ENCODE measurements at regions not wholly inside any gene's neighbourhood (a gene's known extent, or its start where the extent isn't known, plus 50 kb on each side); places are given as distances from the start of the nearest gene placed in this dataset.

DNA sequence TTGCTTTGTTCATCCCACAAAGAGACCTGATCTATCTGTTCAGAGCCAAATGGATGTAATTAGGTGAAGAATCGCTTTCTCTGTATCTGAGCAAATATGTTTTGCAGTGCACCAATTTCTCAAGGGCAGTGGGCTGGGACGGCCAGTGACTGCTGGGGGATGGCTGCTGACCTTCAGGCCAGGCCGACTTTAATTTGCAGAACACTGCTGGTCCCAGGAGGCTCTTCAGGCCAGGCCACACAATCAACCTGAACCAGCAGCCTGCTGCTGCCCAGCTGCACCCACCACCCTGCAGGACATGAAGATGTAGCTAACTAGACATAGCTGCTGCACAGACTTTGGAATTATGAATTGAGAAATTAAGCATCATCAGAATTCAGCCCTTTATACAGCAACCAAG is 194.4 kb upstream of the ONECUT1 start:
- in situ Hi-C loops (cut with HindIII; ENCODE audit: low pct_unique_long_range_greater_than_20kb, low sequenced_read_pairs) = no loop called here
- no peak for DNase-seq (ENCODE audit: low read depth in 1 of 2, low spot score in 1 of 2)

DNA sequence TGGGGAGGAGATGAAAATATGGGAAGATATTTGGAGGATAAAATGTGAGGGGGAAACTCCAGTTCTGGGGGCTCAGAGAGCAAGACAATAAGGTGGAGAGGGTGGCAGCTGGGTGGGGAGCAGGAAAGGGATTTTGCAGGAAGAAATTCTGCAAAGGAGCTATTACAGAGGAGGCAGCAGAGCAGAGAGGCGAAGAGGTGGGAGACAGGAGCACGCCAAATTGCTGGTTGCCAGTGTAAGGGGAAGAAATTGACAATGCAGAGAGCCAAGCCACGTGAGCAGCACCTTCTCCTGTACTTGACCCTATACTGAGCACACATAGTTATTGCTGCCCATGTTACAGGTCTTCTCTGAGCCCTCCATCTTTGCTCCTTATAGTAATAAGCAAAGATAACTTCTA is 190.3 kb upstream of the ONECUT1 start:
- no peak for DNase-seq (ENCODE audit: low read depth in 1 of 2, low spot score in 1 of 2)
- in situ Hi-C loops (cut with HindIII; ENCODE audit: low pct_unique_long_range_greater_than_20kb, low sequenced_read_pairs) = no loop called here
- no peak for TF ChIP-seq JUND (IDR thresholded peaks at IDR 0.05; ENCODE audit: low read depth)

More for the DNA sequence above, 194.4 kb upstream of the ONECUT1 start:
- TF ChIP-seq JUND (IDR thresholded peaks at IDR 0.05; ENCODE audit: low read depth) = no peak

DNA sequence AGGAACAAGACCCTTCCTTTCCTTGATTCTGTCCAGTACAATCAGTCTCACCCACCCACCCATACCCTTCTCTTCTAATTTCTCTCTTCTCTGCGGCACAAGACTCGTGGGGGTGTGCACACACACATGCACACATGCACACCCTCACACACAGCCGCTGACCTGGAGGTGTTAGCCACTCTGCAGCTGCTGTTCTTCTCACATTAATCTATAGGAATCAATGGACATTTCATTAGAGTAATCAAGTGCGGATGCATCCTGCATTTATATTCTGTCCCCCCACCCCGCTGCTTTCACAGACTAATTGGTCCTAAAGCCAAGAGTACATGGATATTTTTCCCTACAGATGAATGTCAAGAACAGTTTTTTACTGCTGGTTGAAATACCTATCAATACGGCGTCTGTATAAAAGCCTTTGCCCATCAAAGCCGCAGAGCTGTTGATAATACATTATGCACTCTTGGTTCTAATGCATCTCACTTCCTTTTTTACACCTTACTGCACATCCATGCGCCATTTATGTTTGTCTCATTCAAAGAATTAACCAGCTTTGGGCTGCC is 186.5 kb upstream of the ONECUT1 start:
- TF ChIP-seq JUND (IDR thresholded peaks at IDR 0.05; ENCODE audit: low read depth) = no peak
- no peak for DNase-seq (ENCODE audit: low read depth in 1 of 2, low spot score in 1 of 2)
- in situ Hi-C loops (cut with HindIII; ENCODE audit: low pct_unique_long_range_greater_than_20kb, low sequenced_read_pairs) = no loop called here

DNA sequence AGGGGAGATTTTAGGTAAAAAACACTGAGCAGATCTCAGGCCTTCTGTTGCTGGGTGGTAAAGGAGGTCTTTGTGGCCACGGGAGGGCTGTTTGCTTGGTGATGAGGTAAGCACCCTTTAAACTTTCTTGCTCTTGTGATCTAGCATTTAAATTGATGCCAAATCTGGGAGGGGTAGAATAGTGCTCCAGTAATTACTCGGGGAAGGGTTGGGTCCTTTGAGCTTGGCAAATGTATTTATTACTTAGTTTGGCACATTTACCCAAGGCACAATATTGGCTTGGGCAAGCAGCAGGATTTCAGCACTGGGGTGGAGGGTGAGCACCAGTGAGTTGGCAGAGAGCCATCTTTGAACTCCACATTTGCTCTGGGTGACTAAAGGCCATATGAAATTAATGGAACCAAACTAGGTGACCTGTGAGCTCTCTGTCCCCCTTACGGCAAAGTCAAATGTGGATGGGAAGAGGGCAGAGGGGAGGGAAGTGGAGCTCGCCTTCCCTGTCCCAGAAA is 185.9 kb upstream of the ONECUT1 start:
- in situ Hi-C loops (cut with HindIII; ENCODE audit: low pct_unique_long_range_greater_than_20kb, low sequenced_read_pairs) = no loop called here
- peak in 1 of 2 experiments; percentile 52 for DNase-seq (ENCODE audit: low read depth in 1 of 2, low spot score in 1 of 2)
- no peak for TF ChIP-seq JUND (IDR thresholded peaks at IDR 0.05; ENCODE audit: low read depth)

DNA sequence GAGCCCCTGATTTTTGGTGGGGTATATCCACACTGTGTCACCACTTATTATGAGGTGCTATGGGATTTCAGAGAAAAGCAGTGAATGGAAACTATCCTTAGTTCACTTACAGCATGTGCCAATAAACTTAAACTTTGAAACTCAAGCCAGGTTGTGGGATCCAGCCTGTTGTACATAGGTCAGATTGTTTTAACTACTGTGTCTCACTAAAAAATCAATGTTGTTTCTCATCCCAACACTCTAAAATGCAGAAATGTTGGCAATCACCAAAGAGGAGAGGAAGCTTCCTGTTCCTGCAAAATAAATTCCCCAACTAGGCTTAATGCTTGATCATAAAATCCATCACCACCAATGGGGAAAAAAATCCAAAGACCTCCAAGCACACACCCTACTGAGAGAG is 173.7 kb upstream of the ONECUT1 start:
- in situ Hi-C loops (cut with HindIII; ENCODE audit: low pct_unique_long_range_greater_than_20kb, low sequenced_read_pairs) = no loop called here
- no peak for TF ChIP-seq JUND (IDR thresholded peaks at IDR 0.05; ENCODE audit: low read depth)
- no peak for DNase-seq (ENCODE audit: low read depth in 1 of 2, low spot score in 1 of 2)

DNA sequence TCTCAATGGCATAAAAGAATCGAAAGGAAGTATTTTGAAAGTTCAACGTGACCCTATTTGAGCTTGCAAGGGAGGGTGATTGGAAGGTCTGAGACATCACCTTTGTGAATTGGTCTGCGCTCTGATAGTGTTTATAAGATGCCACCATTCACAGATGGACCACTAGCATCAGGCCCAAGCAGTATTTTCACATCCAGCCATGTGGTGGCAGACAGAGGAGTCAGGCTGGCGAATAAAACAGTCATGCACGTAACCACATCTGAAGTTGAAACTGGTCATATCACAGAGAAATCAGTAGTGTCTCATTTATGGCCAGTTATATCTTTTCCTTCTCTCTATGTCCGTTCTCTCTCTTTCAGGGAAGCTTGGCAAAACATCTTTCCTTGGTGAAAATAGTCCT is 170.1 kb upstream of the ONECUT1 start:
- in situ Hi-C loops (cut with HindIII; ENCODE audit: low pct_unique_long_range_greater_than_20kb, low sequenced_read_pairs) = no loop called here
- no peak for TF ChIP-seq JUND (IDR thresholded peaks at IDR 0.05; ENCODE audit: low read depth)
- DNase-seq (ENCODE audit: low read depth in 1 of 2, low spot score in 1 of 2) = peak in 1 of 2 experiments; percentile 7

DNA sequence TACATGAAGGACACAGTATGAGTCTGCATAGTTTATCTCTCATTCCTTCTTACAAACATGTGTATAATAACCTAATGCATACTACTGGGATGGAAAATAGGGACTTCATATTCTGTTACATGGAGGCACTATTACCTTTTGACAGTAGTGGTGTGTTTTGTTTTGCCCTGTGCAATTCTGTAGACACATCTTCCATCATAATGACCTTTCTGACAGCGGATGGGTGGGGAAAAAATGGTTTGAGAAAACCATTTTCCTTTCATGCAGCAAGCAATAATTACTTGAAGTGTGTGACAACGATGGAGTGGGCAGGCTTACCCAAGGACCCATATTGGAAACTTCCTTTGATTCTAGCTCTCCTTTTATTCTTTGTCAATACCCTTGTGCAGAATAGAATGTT is 153.6 kb upstream of the ONECUT1 start:
- in situ Hi-C loops (cut with HindIII; ENCODE audit: low pct_unique_long_range_greater_than_20kb, low sequenced_read_pairs) = no loop called here
- DNase-seq (ENCODE audit: low read depth in 1 of 2, low spot score in 1 of 2) = no peak
- TF ChIP-seq JUND (IDR thresholded peaks at IDR 0.05; ENCODE audit: low read depth) = no peak

DNA sequence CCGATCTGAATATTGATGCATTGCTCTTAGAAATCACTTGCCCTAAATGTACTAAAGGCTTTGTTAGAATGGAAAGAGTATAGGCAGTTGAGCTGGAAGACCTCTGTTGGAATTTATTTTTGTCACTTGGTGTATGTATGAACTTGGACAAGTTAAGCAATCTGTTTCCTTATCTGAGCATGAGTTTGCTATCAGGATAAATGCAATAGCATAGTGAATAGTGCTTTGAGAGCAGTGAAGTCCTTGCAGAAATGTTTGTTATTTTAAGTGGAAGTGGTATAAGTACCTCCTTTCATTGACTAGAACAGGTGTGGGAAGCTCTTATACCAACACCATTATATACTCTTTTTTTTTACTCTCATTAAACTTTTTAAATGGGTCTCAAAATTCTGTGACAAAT is 146.4 kb upstream of the ONECUT1 start:
- no peak for DNase-seq (ENCODE audit: low read depth in 1 of 2, low spot score in 1 of 2)
- in situ Hi-C loops (cut with HindIII; ENCODE audit: low pct_unique_long_range_greater_than_20kb, low sequenced_read_pairs) = no loop called here
- no peak for TF ChIP-seq JUND (IDR thresholded peaks at IDR 0.05; ENCODE audit: low read depth)

DNA sequence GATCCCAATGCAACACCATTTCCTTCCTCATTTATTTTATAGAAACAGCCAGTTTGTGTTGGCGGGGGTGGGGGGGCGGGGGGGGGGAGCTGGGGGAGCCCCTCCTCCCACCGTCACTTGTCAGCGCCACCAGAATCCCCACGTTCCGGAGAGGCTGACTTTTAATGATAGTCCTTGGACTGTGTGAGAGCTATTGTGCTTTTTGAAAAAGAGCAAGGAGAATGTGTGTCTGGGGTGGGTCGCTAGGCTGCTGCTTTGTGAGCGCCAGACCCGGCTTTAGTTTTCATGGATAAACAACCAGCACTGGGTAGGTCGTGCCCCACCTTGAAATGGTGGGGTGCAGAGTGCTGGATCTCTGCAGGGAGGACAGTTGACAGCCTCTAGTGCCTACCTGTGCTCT is 135.0 kb upstream of the ONECUT1 start:
- no peak for DNase-seq (ENCODE audit: low read depth in 1 of 2, low spot score in 1 of 2)
- in situ Hi-C loops (cut with HindIII; ENCODE audit: low pct_unique_long_range_greater_than_20kb, low sequenced_read_pairs) = no loop called here
- no peak for TF ChIP-seq JUND (IDR thresholded peaks at IDR 0.05; ENCODE audit: low read depth)

DNA sequence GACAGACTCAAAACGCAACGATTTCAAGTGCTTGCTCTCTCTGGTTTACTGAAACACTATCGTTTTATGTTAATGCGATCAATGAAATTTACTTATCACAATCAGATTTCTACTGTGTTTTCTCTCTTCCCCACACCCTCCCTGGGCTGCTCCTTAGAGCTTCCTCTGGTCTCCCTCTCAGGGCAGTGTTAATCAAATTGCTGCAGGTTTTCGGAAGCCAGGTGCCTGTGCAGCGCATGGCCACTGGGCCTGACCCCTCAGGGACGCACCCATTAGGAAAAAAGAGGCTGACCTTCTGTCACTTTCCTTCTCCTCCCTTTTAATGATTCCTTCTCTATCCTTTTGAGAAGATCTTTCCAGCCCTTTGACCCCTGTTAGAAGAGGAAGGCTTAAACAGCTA is 134.5 kb upstream of the ONECUT1 start:
- TF ChIP-seq JUND (IDR thresholded peaks at IDR 0.05; ENCODE audit: low read depth) = no peak
- DNase-seq (ENCODE audit: low read depth in 1 of 2, low spot score in 1 of 2) = no peak
- in situ Hi-C loops (cut with HindIII; ENCODE audit: low pct_unique_long_range_greater_than_20kb, low sequenced_read_pairs) = no loop called here

DNA sequence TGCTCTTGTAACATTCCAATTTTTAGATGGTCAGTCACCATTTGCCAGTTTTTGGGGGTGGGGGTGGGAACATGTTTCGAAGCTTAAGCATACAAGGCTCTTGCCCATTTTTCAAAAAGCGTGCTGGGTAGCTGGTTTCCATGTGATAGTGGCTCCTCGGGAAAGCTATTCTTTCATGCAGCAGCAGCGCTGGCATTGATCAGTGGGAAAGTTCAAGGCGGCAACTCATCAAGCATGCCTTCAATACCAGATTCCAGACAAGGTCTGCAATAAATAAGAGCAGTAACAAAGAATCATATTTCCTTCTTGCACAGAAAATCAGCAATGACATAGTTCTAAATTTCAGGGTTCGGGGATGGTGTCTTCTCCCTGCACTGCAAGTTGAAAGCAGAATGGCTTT is 133.5 kb upstream of the ONECUT1 start:
- in situ Hi-C loops (cut with HindIII; ENCODE audit: low pct_unique_long_range_greater_than_20kb, low sequenced_read_pairs) = no loop called here
- TF ChIP-seq JUND (IDR thresholded peaks at IDR 0.05; ENCODE audit: low read depth) = no peak
- DNase-seq (ENCODE audit: low read depth in 1 of 2, low spot score in 1 of 2) = no peak

DNA sequence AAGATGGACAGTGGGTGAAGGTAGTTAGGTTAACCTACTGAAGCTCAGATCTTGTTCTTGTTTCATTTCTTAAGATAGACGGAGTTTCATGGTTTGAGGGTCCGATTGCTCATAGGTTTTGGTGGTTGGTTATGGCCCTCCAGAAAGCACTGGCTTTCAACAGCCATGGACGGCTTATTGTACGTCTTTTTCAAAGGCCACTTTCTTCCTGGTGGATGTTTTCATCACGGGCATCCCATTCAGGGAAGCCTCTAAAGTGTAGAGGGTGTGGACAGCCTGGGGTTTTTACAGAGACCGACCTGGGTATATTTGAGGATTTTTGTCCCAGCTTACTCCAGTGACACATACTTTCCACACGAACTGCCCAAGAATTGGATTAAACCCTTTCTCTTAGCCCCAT is 132.7 kb upstream of the ONECUT1 start:
- DNase-seq (ENCODE audit: low read depth in 1 of 2, low spot score in 1 of 2) = no peak
- no peak for TF ChIP-seq JUND (IDR thresholded peaks at IDR 0.05; ENCODE audit: low read depth)
- in situ Hi-C loops (cut with HindIII; ENCODE audit: low pct_unique_long_range_greater_than_20kb, low sequenced_read_pairs) = no loop called here

DNA sequence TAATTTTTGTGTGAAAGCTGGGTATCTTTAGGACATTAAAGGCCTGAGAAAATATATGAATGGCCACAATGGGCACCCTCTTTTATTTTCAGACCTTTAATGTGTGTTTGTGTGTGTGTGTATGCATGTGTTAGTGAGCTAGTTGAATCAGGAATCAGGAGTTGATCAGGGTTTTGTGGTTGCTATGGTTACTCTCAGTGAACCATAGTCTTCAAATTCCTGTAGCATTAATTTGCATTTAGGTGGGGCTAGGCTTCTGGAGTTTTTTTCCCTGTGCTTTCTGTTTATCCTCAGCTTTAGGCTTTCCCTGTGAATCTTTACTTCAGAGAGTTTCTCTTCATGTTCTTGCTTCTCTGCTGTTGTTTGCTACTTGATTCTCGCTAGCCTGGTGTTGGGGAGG is 122.0 kb upstream of the ONECUT1 start:
- TF ChIP-seq JUND (IDR thresholded peaks at IDR 0.05; ENCODE audit: low read depth) = no peak
- DNase-seq (ENCODE audit: low read depth in 1 of 2, low spot score in 1 of 2) = no peak
- in situ Hi-C loops (cut with HindIII; ENCODE audit: low pct_unique_long_range_greater_than_20kb, low sequenced_read_pairs) = no loop called here

DNA sequence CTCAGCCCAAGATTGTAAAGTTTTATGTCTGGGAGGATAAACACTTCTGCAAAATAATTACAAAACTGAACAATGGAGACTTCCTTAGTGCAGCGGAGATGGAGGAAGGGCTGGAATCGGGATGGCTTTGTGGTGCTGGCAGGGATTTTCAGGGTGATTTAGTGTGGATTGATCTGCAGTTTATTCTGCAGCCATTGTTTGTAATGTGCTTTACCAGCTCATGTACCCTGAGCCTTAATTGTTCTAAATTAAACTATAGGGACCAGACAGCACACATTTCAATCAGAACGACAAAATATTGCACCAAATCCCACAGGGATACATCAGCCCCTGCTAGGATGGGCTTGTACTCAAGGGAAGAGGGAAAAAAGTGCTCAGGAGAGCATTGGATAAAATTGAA is 103.2 kb upstream of the ONECUT1 start:
- in situ Hi-C loops (cut with HindIII; ENCODE audit: low pct_unique_long_range_greater_than_20kb, low sequenced_read_pairs) = no loop called here
- DNase-seq (ENCODE audit: low read depth in 1 of 2, low spot score in 1 of 2) = no peak
- TF ChIP-seq JUND (IDR thresholded peaks at IDR 0.05; ENCODE audit: low read depth) = no peak
